Body of pancreas (tissue), 4 donors: ENCODE measurements at regions not wholly inside any gene's neighbourhood (a gene's known extent, or its start where the extent isn't known, plus 50 kb on each side); places are given as distances from the start of the nearest gene placed in this dataset.

Source experiments
- POLR2A ChIP-seq, 3 donors: fragments of 450-650 bp; IDR thresholded peaks; one replicate each; pipeline ENCODE4 v1.6.1; 2016; ENCODE audit warnings: antibody characterized with exemption in 3 of 3, mild to moderate bottlenecking in 2 of 3
- TF ChIP-seq, protein P1 (sequence below), 7 experiments: fragments of 450-650 bp in 4 of 7; fragments of 200-600 bp in 3 of 7; sonication (generic) in 3 of 7; IDR thresholded peaks; one replicate each; pipeline ENCODE4 v1.5.1; 2016 to 2019; ENCODE audit warnings: antibody characterized with exemption in 7 of 7

GRCh38 chr7:68783684-68784083, 814.6 kb upstream of the AUTS2 start:
- TF ChIP-seq POLR2A (IDR thresholded peaks at IDR 0.05), result no peak
- TF ChIP-seq, protein P1, sequence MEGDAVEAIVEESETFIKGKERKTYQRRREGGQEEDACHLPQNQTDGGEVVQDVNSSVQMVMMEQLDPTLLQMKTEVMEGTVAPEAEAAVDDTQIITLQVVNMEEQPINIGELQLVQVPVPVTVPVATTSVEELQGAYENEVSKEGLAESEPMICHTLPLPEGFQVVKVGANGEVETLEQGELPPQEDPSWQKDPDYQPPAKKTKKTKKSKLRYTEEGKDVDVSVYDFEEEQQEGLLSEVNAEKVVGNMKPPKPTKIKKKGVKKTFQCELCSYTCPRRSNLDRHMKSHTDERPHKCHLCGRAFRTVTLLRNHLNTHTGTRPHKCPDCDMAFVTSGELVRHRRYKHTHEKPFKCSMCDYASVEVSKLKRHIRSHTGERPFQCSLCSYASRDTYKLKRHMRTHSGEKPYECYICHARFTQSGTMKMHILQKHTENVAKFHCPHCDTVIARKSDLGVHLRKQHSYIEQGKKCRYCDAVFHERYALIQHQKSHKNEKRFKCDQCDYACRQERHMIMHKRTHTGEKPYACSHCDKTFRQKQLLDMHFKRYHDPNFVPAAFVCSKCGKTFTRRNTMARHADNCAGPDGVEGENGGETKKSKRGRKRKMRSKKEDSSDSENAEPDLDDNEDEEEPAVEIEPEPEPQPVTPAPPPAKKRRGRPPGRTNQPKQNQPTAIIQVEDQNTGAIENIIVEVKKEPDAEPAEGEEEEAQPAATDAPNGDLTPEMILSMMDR (IDR thresholded peaks at IDR 0.05), result no peak
